Neuronal stem cell (in vitro differentiated cells): ENCODE measurements at regions not wholly inside any gene's neighbourhood (a gene's known extent, or its start where the extent isn't known, plus 50 kb on each side); places are given as distances from the start of the nearest gene placed in this dataset.

Experiments used
- DNase-seq: peaks from one replicate; pipeline ENCODE4 v3.0.0-alpha.2; 2013; ENCODE audit warnings: low spot score
- H2AFZ ChIP-seq: one replicate; pipeline ENCODE4 v1.6.1; 2013; ENCODE audit warnings: mild to moderate bottlenecking, low read length, inconsistent platforms
- H2AK5ac ChIP-seq: 2 replicates; pipeline ENCODE4 v1.6.1; 2013; ENCODE audit warnings: low read depth, mild to moderate bottlenecking, inconsistent platforms, low read length, moderate library complexity, mixed read lengths
- H2BK120ac ChIP-seq: 2 replicates; pipeline ENCODE4 v1.6.1; 2013; ENCODE audit warnings: low read depth, mild to moderate bottlenecking, inconsistent platforms, low read length, moderate library complexity, mixed read lengths
- H2BK12ac ChIP-seq: one replicate; pipeline ENCODE4 v1.6.1; 2013; ENCODE audit warnings: low read length, inconsistent platforms
- H2BK15ac ChIP-seq: 2 replicates; pipeline ENCODE4 v1.6.1; 2013; ENCODE audit warnings: mild to moderate bottlenecking, low read length, inconsistent platforms, mixed read lengths
- H2BK5ac ChIP-seq: one replicate; pipeline ENCODE4 v1.6.1; 2013; ENCODE audit warnings: inconsistent platforms, mild to moderate bottlenecking, low read length, moderate library complexity
- H3K14ac ChIP-seq: one replicate; pipeline ENCODE4 v1.6.1; 2013; ENCODE audit warnings: low read length, inconsistent platforms
- H3K18ac ChIP-seq: 2 replicates; pipeline ENCODE4 v1.6.1; 2013; ENCODE audit warnings: low read length, inconsistent platforms
- H3K23ac ChIP-seq: 2 replicates; pipeline ENCODE4 v1.6.1; 2013; ENCODE audit warnings: low read depth, mild to moderate bottlenecking, mixed read lengths, low read length, inconsistent platforms; ENCODE audit not compliant: poor library complexity
- H3K27ac ChIP-seq: replicated peaks from 3 replicates; pipeline ENCODE4 v1.5.1; 2013; ENCODE audit warnings: low read length, inconsistent platforms
- H3K27me3 ChIP-seq, 3 experiments: 2 replicates each; pipeline ENCODE4 v1.6.1; 2013; ENCODE audit warnings: low read length in 3 of 3, mild to moderate bottlenecking in 2 of 3, inconsistent platforms in 1 of 3, low read depth in 1 of 3, mixed read lengths in 1 of 3, moderate library complexity in 1 of 3; ENCODE audit not compliant: control insufficient read depth in 3 of 3, insufficient read depth in 3 of 3
- H3K36me3 ChIP-seq, 2 donors: replicated peaks in 1 of 2; 2 replicates each; pipeline ENCODE4 v1.6.1; 2013; ENCODE audit warnings: low read length in 2 of 2; ENCODE audit not compliant: control insufficient read depth in 2 of 2, insufficient read depth in 2 of 2
- H3K4ac ChIP-seq: 2 replicates; pipeline ENCODE4 v1.6.1; 2013; ENCODE audit warnings: inconsistent platforms, mild to moderate bottlenecking, low read length, moderate library complexity
- H3K4me1 ChIP-seq, 2 donors: 1 replicate in 1 of 2; 2 replicates in 1 of 2; pipeline ENCODE4 v1.6.1; 2013; ENCODE audit warnings: low read length in 2 of 2, low read depth in 1 of 2; ENCODE audit not compliant: control insufficient read depth in 2 of 2, insufficient read depth in 1 of 2
- H3K4me2 ChIP-seq: one replicate; pipeline ENCODE4 v1.6.1; 2013; ENCODE audit warnings: mild to moderate bottlenecking, low read length, inconsistent platforms; ENCODE audit not compliant: insufficient read depth, poor library complexity, severe bottlenecking
- H3K4me3 ChIP-seq, 2 donors: 2 replicates each; pipeline ENCODE4 v1.5.1; 2013; ENCODE audit warnings: low read length in 2 of 2, mild to moderate bottlenecking in 2 of 2, inconsistent platforms in 1 of 2, moderate library complexity in 1 of 2
- H3K79me1 ChIP-seq: one replicate; pipeline ENCODE4 v1.6.1; 2013; ENCODE audit warnings: low read depth, mild to moderate bottlenecking, inconsistent platforms, low read length, moderate library complexity
- H3K9ac ChIP-seq: one replicate; pipeline ENCODE4 v1.6.1; 2013; ENCODE audit warnings: mild to moderate bottlenecking, low read depth, low read length, inconsistent platforms; ENCODE audit not compliant: poor library complexity
- H3K9me3 ChIP-seq, 2 donors: replicated peaks in 1 of 2; 2 replicates each; pipeline versions ENCODE3 to v1.6.1; 2013; ENCODE audit warnings: low read length in 2 of 2, mild to moderate bottlenecking in 2 of 2, inconsistent platforms in 1 of 2, low read depth in 1 of 2, mixed read lengths in 1 of 2, moderate library complexity in 1 of 2; ENCODE audit not compliant: control insufficient read depth in 2 of 2, insufficient read depth in 1 of 2
- H4K8ac ChIP-seq: one replicate; pipeline ENCODE4 v1.6.1; 2013; ENCODE audit warnings: low read depth, mild to moderate bottlenecking, inconsistent platforms, low read length, moderate library complexity
- H4K91ac ChIP-seq: one replicate; pipeline ENCODE4 v1.6.1; 2013; ENCODE audit warnings: low read length, low read depth, mild to moderate bottlenecking, inconsistent platforms; ENCODE audit not compliant: poor library complexity
- WGBS, 2 donors: extraction: QIAGEN DNeasy Blood & Tissue Kit; methylation state at CpG; one replicate each; pipeline ENCODE4 v1.1.7; 2013; ENCODE audit warnings: missing lambda C conversion rate in 2 of 2, mixed read lengths in 1 of 2; ENCODE audit not compliant: insufficient read length in 2 of 2, insufficient replicate concordance in 1 of 2; ENCODE audit errors: extremely low coverage in 2 of 2; 5-methylcytosine and 5-hydroxymethylcytosine counted together

DNA sequence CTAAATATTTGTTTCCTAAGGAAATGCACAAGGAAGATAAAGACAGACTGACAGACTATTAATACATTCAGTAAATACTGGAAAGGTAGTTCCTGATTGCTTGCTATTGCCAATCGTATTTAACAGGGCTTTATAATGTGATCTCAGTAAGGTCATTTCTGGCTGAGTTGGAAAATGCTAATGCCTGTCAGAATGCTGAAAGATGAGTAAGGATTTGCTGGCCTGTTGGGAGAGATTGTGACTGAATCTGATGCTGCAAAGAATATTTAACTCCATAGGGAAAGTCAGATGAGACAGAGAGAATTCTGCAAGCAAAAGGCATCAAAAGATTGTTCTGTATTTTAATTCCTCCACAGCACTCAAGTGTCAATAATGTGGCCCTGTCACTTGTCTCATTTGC lies 169.0 kb downstream of the BEND2 start:
- H3K4me1 ChIP-seq = peaks cover 0 to 1% of the 10 kb centered on the region in 2 donors
- no peak overlapping the region for H3K23ac ChIP-seq
- H3K4me2 ChIP-seq = no peak overlapping the region
- H3K4me3 ChIP-seq = no peak overlapping the region
- H4K91ac ChIP-seq = no peak overlapping the region
- H2BK12ac ChIP-seq = no peak overlapping the region
- no peak overlapping the region for H2BK5ac ChIP-seq
- no peak overlapping the region for H3K18ac ChIP-seq
- no CpG with 5 or more reads among the region's 1 CpG for WGBS, 2 donors
- H2AFZ ChIP-seq = no peak overlapping the region
- no peak overlapping the region for H3K27ac ChIP-seq
- no peaks in the 10 kb centered on the region for H3K9me3 ChIP-seq
- no peak overlapping the region for H2BK15ac ChIP-seq
- no peak overlapping the region for H4K8ac ChIP-seq
- no peak overlapping the region for H2AK5ac ChIP-seq
- no peak overlapping the region for H3K9ac ChIP-seq
- H3K79me1 ChIP-seq = no peaks in the 10 kb centered on the region
- H2BK120ac ChIP-seq = no peak overlapping the region
- no peaks in the 10 kb centered on the region for H3K36me3 ChIP-seq
- no peak overlapping the region for H3K4ac ChIP-seq
- H3K27me3 ChIP-seq = no peaks in the 10 kb centered on the region
- H3K14ac ChIP-seq = no peak overlapping the region
- no peak for DNase-seq

- no CpG with 5 or more reads among the region's 3 CpGs for WGBS, 2 donors
These were observed 173.2 kb downstream of the BEND2 start for GRCh38 chrX:18047491-18047890.

GRCh38 chrX:18045436-18045835 lies 175.2 kb downstream of the BEND2 start:
- DNase-seq = no peak
- H2AFZ ChIP-seq = no peak overlapping the region

More at GRCh38 chrX:18047491-18047890, 173.2 kb downstream of the BEND2 start:
- Histone ChIP-seq H2AFZ (no peak overlapping the region), H3K27me3 (no peaks in the 10 kb centered on the region), H2BK15ac (no peak overlapping the region), H2BK5ac (no peak overlapping the region), H3K36me3 (no peaks in the 10 kb centered on the region), H3K18ac (no peak overlapping the region), H3K27ac (no peak overlapping the region), H2AK5ac (no peak overlapping the region), H3K4me1 (peaks cover 0 to 1% of the 10 kb centered on the region in 2 donors), H3K4me2 (no peak overlapping the region), H4K8ac (no peak overlapping the region), H3K79me1 (no peaks in the 10 kb centered on the region), H3K4ac (no peak overlapping the region), H3K9ac (no peak overlapping the region), H3K23ac (no peak overlapping the region), H3K9me3 (no peaks in the 10 kb centered on the region), H2BK12ac (no peak overlapping the region), H3K14ac (no peak overlapping the region), H3K4me3 (no peak overlapping the region), H2BK120ac (no peak overlapping the region), H4K91ac (no peak overlapping the region)
- DNase-seq = no peak

GRCh38 chrX:18042776-18043175 lies 177.9 kb downstream of the BEND2 start:
- Histone ChIP-seq H3K27ac (no peak overlapping the region), H2BK5ac (no peak overlapping the region), H3K4ac (no peak overlapping the region), H4K91ac (no peak overlapping the region), H3K4me1 (no peaks in the 10 kb centered on the region), H2AK5ac (no peak overlapping the region), H3K14ac (no peak overlapping the region), H4K8ac (no peak overlapping the region), H3K4me3 (no peak overlapping the region), H2BK120ac (no peak overlapping the region), H3K36me3 (no peaks in the 10 kb centered on the region), H3K23ac (no peak overlapping the region), H3K79me1 (no peaks in the 10 kb centered on the region), H2BK15ac (no peak overlapping the region), H3K9ac (no peak overlapping the region), H3K4me2 (no peak overlapping the region), H2BK12ac (no peak overlapping the region), H3K9me3 (no peaks in the 10 kb centered on the region), H2AFZ (no peak overlapping the region), H3K27me3 (no peaks in the 10 kb centered on the region), H3K18ac (no peak overlapping the region)
- DNase-seq = no peak
- no CpG with 5 or more reads among the region's 5 CpGs for WGBS, 2 donors

More at GRCh38 chrX:18045436-18045835, 175.2 kb downstream of the BEND2 start:
- Histone ChIP-seq H2BK12ac (no peak overlapping the region), H3K36me3 (no peaks in the 10 kb centered on the region), H3K27me3 (no peaks in the 10 kb centered on the region), H3K4me3 (no peak overlapping the region), H2BK5ac (no peak overlapping the region), H3K9me3 (no peaks in the 10 kb centered on the region), H3K4me1 (no peaks in the 10 kb centered on the region), H2AK5ac (no peak overlapping the region), H3K79me1 (no peaks in the 10 kb centered on the region), H4K91ac (no peak overlapping the region), H3K4ac (no peak overlapping the region), H3K9ac (no peak overlapping the region), H2BK120ac (no peak overlapping the region), H3K23ac (no peak overlapping the region), H4K8ac (no peak overlapping the region), H3K4me2 (no peak overlapping the region), H2BK15ac (no peak overlapping the region), H3K18ac (no peak overlapping the region), H3K27ac (no peak overlapping the region), H3K14ac (no peak overlapping the region)
- WGBS, 2 donors = no CpG with 5 or more reads among the region's 2 CpGs
